Mesendoderm (in vitro differentiated cells): ENCODE measurements at regions not wholly inside any gene's neighbourhood (a gene's known extent, or its start where the extent isn't known, plus 50 kb on each side); places are given as distances from the start of the nearest gene placed in this dataset.
"Not testable (repeated sequence)": the region's sequence is repeated elsewhere in the genome, so short reads cannot be mapped to it uniquely, and the experiment has no call there.

Experiments used
- DNase-seq: peaks from one replicate; pipeline ENCODE4 v3.0.0; 2013
- H2AK5ac ChIP-seq: 2 replicates; pipeline ENCODE4 v1.6.1; 2013; ENCODE audit warnings: low read length, inconsistent platforms
- H2BK120ac ChIP-seq: 2 replicates; pipeline ENCODE4 v1.6.1; 2013; ENCODE audit warnings: low read depth, mild to moderate bottlenecking, low read length, moderate library complexity, mixed read lengths
- H2BK15ac ChIP-seq: replicated peaks from 2 replicates; pipeline ENCODE4 v1.6.1; 2013; ENCODE audit warnings: low read depth, mild to moderate bottlenecking, moderate library complexity
- H2BK5ac ChIP-seq: 2 replicates; pipeline ENCODE4 v1.6.1; 2013; ENCODE audit warnings: low read length, inconsistent platforms
- H3K18ac ChIP-seq: 2 replicates; pipeline ENCODE4 v1.6.1; 2013; ENCODE audit warnings: mild to moderate bottlenecking, low read length, mixed read lengths
- H3K23ac ChIP-seq: one replicate; pipeline ENCODE4 v1.6.1; 2013; ENCODE audit warnings: low read length
- H3K27ac ChIP-seq: 2 replicates; pipeline ENCODE4 v1.5.1; 2013; ENCODE audit warnings: low read depth, mild to moderate bottlenecking, inconsistent platforms, low read length, moderate library complexity
- H3K27me3 ChIP-seq: 2 replicates; pipeline ENCODE4 v1.6.1; 2013; ENCODE audit warnings: low read length, control low read depth, mild to moderate bottlenecking, inconsistent platforms; ENCODE audit not compliant: insufficient read depth, poor library complexity
- H3K36me3 ChIP-seq: 2 replicates; pipeline ENCODE4 v1.6.1; 2013; ENCODE audit warnings: low read length, inconsistent platforms; ENCODE audit not compliant: control insufficient read depth, insufficient read depth
- H3K4ac ChIP-seq: one replicate; pipeline ENCODE4 v1.6.1; 2013; ENCODE audit warnings: low read depth, mild to moderate bottlenecking, low read length, moderate library complexity
- H3K4me1 ChIP-seq: 2 replicates; pipeline ENCODE4 v1.6.1; 2013; ENCODE audit warnings: low read depth, low read length, inconsistent platforms; ENCODE audit not compliant: control insufficient read depth
- H3K4me2 ChIP-seq: 2 replicates; pipeline ENCODE4 v1.6.1; 2013; ENCODE audit warnings: low read length
- H3K4me3 ChIP-seq: 2 replicates; pipeline ENCODE4 v1.5.1; 2013; ENCODE audit warnings: mild to moderate bottlenecking, low read length
- H3K56ac ChIP-seq: one replicate; pipeline ENCODE4 v1.6.1; 2013; ENCODE audit warnings: low read length
- H3K79me1 ChIP-seq: 2 replicates; pipeline ENCODE4 v1.6.1; 2013; ENCODE audit warnings: low read length, inconsistent platforms
- H3K79me2 ChIP-seq: 2 replicates; pipeline ENCODE4 v1.6.1; 2013; ENCODE audit warnings: mild to moderate bottlenecking, low read length; ENCODE audit not compliant: control insufficient read depth, insufficient read depth
- H3K9ac ChIP-seq: 2 replicates; pipeline ENCODE4 v1.6.1; 2013; ENCODE audit warnings: low read length, inconsistent platforms
- H4K5ac ChIP-seq: one replicate; pipeline ENCODE4 v1.6.1; 2013; ENCODE audit warnings: low read length
- H4K8ac ChIP-seq: one replicate; pipeline ENCODE4 v1.6.1; 2013; ENCODE audit warnings: low read depth, mild to moderate bottlenecking, control low read depth, low read length, moderate library complexity
- WGBS: extraction: QIAGEN DNeasy Blood & Tissue Kit; methylation state at CpG from one replicate; pipeline ENCODE4 v1.1.7; 2013; ENCODE audit warnings: low lambda C conversion rate, missing lambda C conversion rate; ENCODE audit not compliant: insufficient coverage; ENCODE audit errors: extremely low coverage; 5-methylcytosine and 5-hydroxymethylcytosine counted together

GRCh38 chr1:125064029-125064428 lies 3879.3 kb downstream of the SRGAP2C start:
- not testable (repeated sequence) for H3K9ac ChIP-seq, H3K27ac ChIP-seq, H2BK5ac ChIP-seq, H3K36me3 ChIP-seq, H4K5ac ChIP-seq, H2BK15ac ChIP-seq, H3K56ac ChIP-seq, H2AK5ac ChIP-seq, H3K79me2 ChIP-seq, H3K4me2 ChIP-seq, H3K18ac ChIP-seq, H3K79me1 ChIP-seq, H3K4me3 ChIP-seq, H3K4me1 ChIP-seq, H3K4ac ChIP-seq, H4K8ac ChIP-seq, DNase-seq, H3K27me3 ChIP-seq, H2BK120ac ChIP-seq, H3K23ac ChIP-seq
- no CpG with 5 or more reads among the region's 17 CpGs for WGBS

DNA sequence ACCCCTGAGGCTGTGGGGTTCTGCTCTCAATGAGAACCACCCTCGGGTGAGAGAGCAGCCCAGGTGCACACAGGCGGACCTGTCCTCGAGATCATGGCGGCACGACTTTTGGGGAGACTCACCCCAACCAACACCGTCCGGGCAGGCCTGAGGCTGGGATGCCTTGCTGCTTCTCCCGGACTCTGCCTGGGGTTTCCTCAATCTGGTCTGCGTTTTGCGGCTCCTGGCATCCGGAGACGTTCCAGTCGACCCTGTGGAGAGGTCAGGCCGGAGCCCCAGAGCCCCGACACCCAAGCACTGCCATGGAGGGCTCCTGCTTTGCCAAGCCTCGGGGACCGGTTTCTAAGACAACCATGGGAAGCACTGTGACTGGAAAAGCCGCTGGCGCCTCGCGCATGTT lies 3879.7 kb downstream of the SRGAP2C start:
- WGBS, result no CpG with 5 or more reads among the region's 21 CpGs
- no peak overlapping the region for H3K4me2 ChIP-seq

DNA sequence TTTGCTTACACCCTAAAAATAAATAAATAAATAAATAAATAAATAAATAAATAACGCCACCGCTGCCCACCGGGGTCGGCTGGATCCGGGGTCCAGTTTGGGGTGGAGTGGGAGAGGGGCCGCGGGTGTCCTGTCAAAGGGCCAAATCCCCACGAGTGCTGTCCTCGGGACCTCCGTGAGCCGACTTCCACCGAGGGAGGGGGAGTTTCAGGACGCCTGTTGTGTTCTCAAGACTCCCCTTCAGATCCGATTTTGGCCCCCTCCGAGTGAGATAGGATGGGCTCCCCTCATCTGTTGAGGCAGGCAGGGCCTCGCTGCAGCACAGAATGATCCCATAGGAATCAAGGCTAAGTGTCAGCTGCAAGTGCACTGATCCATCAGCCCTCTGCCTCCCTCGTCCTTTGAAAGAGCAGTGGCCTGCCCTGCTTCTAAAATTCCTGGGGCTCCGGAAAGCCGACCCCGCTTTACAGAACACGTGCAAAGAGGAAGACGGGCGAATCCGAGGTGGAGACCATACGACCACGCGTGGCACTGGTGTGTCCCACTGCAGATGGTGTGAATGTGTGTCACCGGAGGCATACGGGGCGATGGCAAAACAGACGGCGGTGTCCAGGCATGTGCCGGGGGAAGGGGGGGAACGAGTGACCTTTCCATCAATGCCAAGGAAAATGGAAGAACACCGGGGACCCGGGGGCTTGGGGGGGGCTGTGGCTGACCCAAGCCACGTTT lies 3880.5 kb downstream of the SRGAP2C start:
- no peaks in the 10 kb centered on the region for H3K36me3 ChIP-seq
- no peak overlapping the region for H3K4me3 ChIP-seq
- H3K56ac ChIP-seq, result no peak overlapping the region
- H4K5ac ChIP-seq, result no peak overlapping the region
- H3K27me3 ChIP-seq, result no peaks in the 10 kb centered on the region
- H2BK120ac ChIP-seq, result no peak overlapping the region
- H3K9ac ChIP-seq, result no peak overlapping the region
- no peak overlapping the region for H2BK5ac ChIP-seq
- H3K4ac ChIP-seq, result no peak overlapping the region
- H3K4me1 ChIP-seq, result no peaks in the 10 kb centered on the region
- no CpG with 5 or more reads among the region's 37 CpGs for WGBS
- H4K8ac ChIP-seq, result no peak overlapping the region
- H3K4me2 ChIP-seq, result no peak overlapping the region
- no peak overlapping the region for H3K18ac ChIP-seq
- H3K27ac ChIP-seq, result no peak overlapping the region
- no peaks in the 10 kb centered on the region for H3K79me1 ChIP-seq
- H2BK15ac ChIP-seq, result no peak overlapping the region
- H2AK5ac ChIP-seq, result no peak overlapping the region
- DNase-seq, result no peak
- H3K23ac ChIP-seq, result no peak overlapping the region
- H3K79me2 ChIP-seq, result no peaks in the 10 kb centered on the region

More for the DNA sequence above, 3879.7 kb downstream of the SRGAP2C start:
- Histone ChIP-seq H3K79me2 (no peaks in the 10 kb centered on the region), H3K23ac (no peak overlapping the region), H3K4me1 (no peaks in the 10 kb centered on the region), H4K8ac (no peak overlapping the region), H3K79me1 (no peaks in the 10 kb centered on the region), H2BK120ac (no peak overlapping the region), H3K56ac (no peak overlapping the region), H2BK5ac (no peak overlapping the region), H2BK15ac (no peak overlapping the region), H3K27me3 (no peaks in the 10 kb centered on the region), H3K18ac (no peak overlapping the region), H3K4ac (no peak overlapping the region), H2AK5ac (no peak overlapping the region), H3K4me3 (no peak overlapping the region), H3K36me3 (no peaks in the 10 kb centered on the region), H3K9ac (no peak overlapping the region), H4K5ac (no peak overlapping the region), H3K27ac (no peak overlapping the region)
- no peak for DNase-seq

DNA sequence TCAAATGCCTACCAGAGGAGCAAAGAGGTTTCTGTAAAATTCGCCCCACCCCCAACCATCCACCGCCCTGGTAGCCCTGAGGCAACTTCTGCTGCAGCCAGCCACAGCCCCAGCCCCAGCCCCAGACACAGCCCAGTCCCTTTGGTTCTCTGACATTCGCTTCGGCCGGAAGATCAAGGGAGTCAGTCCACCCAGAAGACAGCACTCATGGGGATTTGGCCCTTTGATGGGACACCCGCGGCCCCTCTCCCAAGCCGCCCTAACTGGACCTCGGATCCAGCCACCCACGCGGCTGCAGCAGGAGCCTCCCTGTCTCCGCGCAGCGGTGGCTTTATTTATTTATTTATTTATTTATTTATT lies 3881.0 kb downstream of the SRGAP2C start:
- Histone ChIP-seq H3K4me1 (no peaks in the 10 kb centered on the region), H3K4me2 (no peak overlapping the region), H3K4me3 (no peak overlapping the region), H3K18ac (no peak overlapping the region), H3K23ac (no peak overlapping the region), H2BK120ac (no peak overlapping the region), H4K5ac (no peak overlapping the region), H3K56ac (no peak overlapping the region), H3K36me3 (no peaks in the 10 kb centered on the region), H3K79me1 (no peaks in the 10 kb centered on the region), H3K27me3 (no peaks in the 10 kb centered on the region), H3K79me2 (no peaks in the 10 kb centered on the region), H2AK5ac (no peak overlapping the region), H4K8ac (no peak overlapping the region), H3K4ac (no peak overlapping the region), H3K9ac (no peak overlapping the region), H3K27ac (no peak overlapping the region), H2BK5ac (no peak overlapping the region), H2BK15ac (no peak overlapping the region)
- no peak for DNase-seq
- WGBS, result no CpG with 5 or more reads among the region's 14 CpGs

DNA sequence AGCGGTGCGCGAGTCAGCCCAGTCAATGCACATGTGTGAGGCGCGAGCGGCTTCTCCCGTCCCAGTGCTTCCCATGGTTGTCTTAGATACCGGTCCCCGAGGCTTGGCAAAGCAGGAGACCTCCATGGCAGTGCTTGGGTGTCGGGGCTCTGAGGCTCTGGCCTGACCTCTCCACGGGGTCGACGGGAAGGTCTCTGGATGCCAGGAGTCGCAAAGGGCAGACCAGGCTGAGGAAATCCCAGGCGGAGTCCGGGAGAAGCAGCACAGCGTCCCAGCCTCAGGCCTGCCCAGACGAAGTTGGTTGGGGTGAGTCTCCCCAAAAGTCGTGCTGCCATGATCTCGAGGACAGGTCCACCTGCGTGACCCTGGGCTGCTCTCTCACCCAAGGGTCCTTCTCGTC lies 3881.6 kb downstream of the SRGAP2C start:
- Histone ChIP-seq H3K79me2 (no peaks in the 10 kb centered on the region), H3K18ac (no peak overlapping the region), H2BK15ac (no peak overlapping the region), H3K9ac (no peak overlapping the region), H2BK5ac (no peak overlapping the region), H3K56ac (no peak overlapping the region), H3K4me3 (no peak overlapping the region), H3K4ac (no peak overlapping the region), H3K79me1 (no peaks in the 10 kb centered on the region), H4K8ac (no peak overlapping the region), H2BK120ac (no peak overlapping the region), H3K4me1 (no peaks in the 10 kb centered on the region), H3K23ac (no peak overlapping the region), H2AK5ac (no peak overlapping the region), H3K4me2 (no peak overlapping the region), H3K27me3 (no peaks in the 10 kb centered on the region), H3K27ac (no peak overlapping the region), H4K5ac (no peak overlapping the region), H3K36me3 (no peaks in the 10 kb centered on the region)
- DNase-seq, result no peak
- WGBS, result no CpG with 5 or more reads among the region's 22 CpGs

- H3K4ac ChIP-seq, H3K56ac ChIP-seq, H3K4me1 ChIP-seq, H3K27me3 ChIP-seq, H3K9ac ChIP-seq, H4K5ac ChIP-seq, H3K36me3 ChIP-seq, H3K18ac ChIP-seq, H3K79me2 ChIP-seq, H2AK5ac ChIP-seq, DNase-seq, H4K8ac ChIP-seq, H3K79me1 ChIP-seq, H3K23ac ChIP-seq, H3K4me3 ChIP-seq, H2BK120ac ChIP-seq, H2BK15ac ChIP-seq, H2BK5ac ChIP-seq, H3K4me2 ChIP-seq, H3K27ac ChIP-seq: not testable (repeated sequence)
- WGBS, result no CpG with 5 or more reads among the region's 13 CpGs
Measured at GRCh38 chr1:125066849-125067248, 3882.1 kb downstream of the SRGAP2C start.
